Osteoblast (primary cell): ENCODE measurements at regions not wholly inside any gene's neighbourhood (a gene's known extent, or its start where the extent isn't known, plus 50 kb on each side); places are given as distances from the start of the nearest gene placed in this dataset.
"Not testable (repeated sequence)": the region's sequence is repeated elsewhere in the genome, so short reads cannot be mapped to it uniquely, and the experiment has no call there.

Experiments used
- DNase-seq: peaks from one replicate; pipeline ENCODE4 v3.0.0; 2011; ENCODE audit warnings: low spot score, mixed read lengths; ENCODE audit not compliant: insufficient read length; ENCODE audit errors: missing footprints
- H2AFZ ChIP-seq: 2 replicates; pipeline ENCODE4 v1.6.0; 2011; ENCODE audit warnings: mild to moderate bottlenecking, low read length
- H3K27ac ChIP-seq: 2 replicates; pipeline ENCODE4 v1.5.1; 2011; ENCODE audit warnings: mild to moderate bottlenecking, low read depth, low read length, moderate library complexity
- H3K27me3 ChIP-seq: 2 replicates; pipeline ENCODE4 v1.6.0; 2012; ENCODE audit warnings: mild to moderate bottlenecking, control low read depth, inconsistent platforms, low read length, moderate library complexity; ENCODE audit not compliant: insufficient read depth
- H3K36me3 ChIP-seq: 2 replicates; pipeline ENCODE4 v1.5.1; 2011; ENCODE audit warnings: mild to moderate bottlenecking, low read length, control low read depth, moderate library complexity; ENCODE audit not compliant: insufficient read depth
- H3K4me1 ChIP-seq: 2 replicates; pipeline ENCODE4 v1.5.1; 2011; ENCODE audit warnings: mild to moderate bottlenecking, low read length, control low read depth, moderate library complexity; ENCODE audit not compliant: insufficient read depth
- H3K4me2 ChIP-seq: 2 replicates; pipeline ENCODE4 v1.6.0; 2011; ENCODE audit warnings: mild to moderate bottlenecking, low read length; ENCODE audit not compliant: insufficient read depth
- H3K4me3 ChIP-seq: fragments of 200-600 bp; sonication (generic); 3 replicates; pipeline ENCODE4 v1.5.1; 2012; ENCODE audit warnings: mild to moderate bottlenecking, low read length, inconsistent platforms; ENCODE audit not compliant: insufficient read depth
- H3K79me2 ChIP-seq: 2 replicates; pipeline ENCODE4 v1.6.0; 2012; ENCODE audit warnings: mild to moderate bottlenecking, low read length, control low read depth, inconsistent platforms; ENCODE audit not compliant: insufficient read depth
- H3K9me3 ChIP-seq: 2 replicates; pipeline ENCODE4 v1.5.1; 2011; ENCODE audit warnings: low read depth, low read length, control low read depth
- H4K20me1 ChIP-seq: 2 replicates; pipeline ENCODE4 v1.6.0; 2012; ENCODE audit warnings: mild to moderate bottlenecking, low read length, control low read depth; ENCODE audit not compliant: insufficient read depth
- CTCF ChIP-seq: IDR thresholded peaks from 2 replicates; pipeline ENCODE4 v1.5.1; 2011; ENCODE audit warnings: mild to moderate bottlenecking, low read depth, low read length, moderate library complexity; ENCODE audit errors: extremely low read depth

GRCh38 chr15:47129033-47129432 lies 588.3 kb upstream of the SEMA6D start:
- Histone ChIP-seq H3K4me1 (no peaks in the 10 kb centered on the region), H3K4me2 (no peak overlapping the region), H2AFZ (no peak overlapping the region), H3K79me2 (no peaks in the 10 kb centered on the region), H4K20me1 (no peaks in the 10 kb centered on the region), H3K4me3 (no peak overlapping the region), H3K36me3 (no peaks in the 10 kb centered on the region), H3K9me3 (no peaks in the 10 kb centered on the region), H3K27ac (no peak overlapping the region), H3K27me3 (no peaks in the 10 kb centered on the region)
- no peak for DNase-seq
- TF ChIP-seq CTCF = no peak

GRCh38 chr15:47131450-47131849 lies 585.9 kb upstream of the SEMA6D start:
- H2AFZ ChIP-seq, H3K36me3 ChIP-seq, H3K27ac ChIP-seq, H3K27me3 ChIP-seq, H3K9me3 ChIP-seq, H3K4me2 ChIP-seq, H3K4me3 ChIP-seq, H3K4me1 ChIP-seq, DNase-seq, H3K79me2 ChIP-seq, H4K20me1 ChIP-seq: not testable (repeated sequence)

- no peak overlapping the region for H3K27ac ChIP-seq
- no peaks in the 10 kb centered on the region for H3K27me3 ChIP-seq
- H3K4me3 ChIP-seq = no peak overlapping the region
- no peak for DNase-seq
- H3K36me3 ChIP-seq = no peaks in the 10 kb centered on the region
- H3K4me2 ChIP-seq = no peak overlapping the region
- H3K79me2 ChIP-seq = no peaks in the 10 kb centered on the region
- no peak for TF ChIP-seq CTCF
- no peaks in the 10 kb centered on the region for H3K9me3 ChIP-seq
- H4K20me1 ChIP-seq = no peaks in the 10 kb centered on the region
- H2AFZ ChIP-seq = no peak overlapping the region
- no peaks in the 10 kb centered on the region for H3K4me1 ChIP-seq
These were observed 582.0 kb upstream of the SEMA6D start for GRCh38 chr15:47135267-47135666.

GRCh38 chr15:47136236-47136635 lies 581.1 kb upstream of the SEMA6D start:
- no peaks in the 10 kb centered on the region for H3K9me3 ChIP-seq
- H3K27me3 ChIP-seq = no peaks in the 10 kb centered on the region
- no peak overlapping the region for H3K4me2 ChIP-seq
- no peaks in the 10 kb centered on the region for H3K4me1 ChIP-seq
- no peaks in the 10 kb centered on the region for H3K79me2 ChIP-seq
- TF ChIP-seq CTCF = no peak
- no peak overlapping the region for H3K4me3 ChIP-seq
- no peaks in the 10 kb centered on the region for H4K20me1 ChIP-seq
- H2AFZ ChIP-seq = no peak overlapping the region
- no peak for DNase-seq
- no peaks in the 10 kb centered on the region for H3K36me3 ChIP-seq
- no peak overlapping the region for H3K27ac ChIP-seq

- Histone ChIP-seq H3K4me1 (no peaks in the 10 kb centered on the region), H3K79me2 (no peaks in the 10 kb centered on the region), H3K4me2 (no peak overlapping the region), H3K36me3 (no peaks in the 10 kb centered on the region), H3K27ac (no peak overlapping the region), H3K4me3 (no peak overlapping the region), H4K20me1 (no peaks in the 10 kb centered on the region), H3K27me3 (no peaks in the 10 kb centered on the region), H2AFZ (no peak overlapping the region), H3K9me3 (no peaks in the 10 kb centered on the region)
- no peak for TF ChIP-seq CTCF
- DNase-seq = no peak
These were observed 577.3 kb upstream of the SEMA6D start for GRCh38 chr15:47139965-47140364.
